HG02678 (cell line): ENCODE measurements at regions not wholly inside any gene's neighbourhood (a gene's known extent, or its start where the extent isn't known, plus 50 kb on each side); places are given as distances from the start of the nearest gene placed in this dataset.

Experiments
- ATAC-seq: cut with Tn5 transposase; IDR thresholded peaks from one replicate; pipeline ENCODE4 v1.9.1; 2021; ENCODE audit warnings: mild to moderate bottlenecking, moderate library complexity; ENCODE audit not compliant: unreplicated experiment

GRCh38 chr17:72005332-72006163 is 115.3 kb upstream of the SOX9 start:
- peak; percentile 56 for ATAC-seq

- no peak for ATAC-seq
Measured at GRCh38 chr17:72008236-72008876, 112.5 kb upstream of the SOX9 start.

GRCh38 chr17:72011561-72011960 is 109.3 kb upstream of the SOX9 start:
- no peak for ATAC-seq

GRCh38 chr17:72021417-72022041 is 99.3 kb upstream of the SOX9 start:
- ATAC-seq = peak; percentile 57

- ATAC-seq = no peak
Measured at GRCh38 chr17:72022328-72023275, 98.2 kb upstream of the SOX9 start.

GRCh38 chr17:72024457-72024856 is 96.4 kb upstream of the SOX9 start:
- ATAC-seq = no peak

- ATAC-seq = no peak
Measured at GRCh38 chr17:72025113-72025512, 95.7 kb upstream of the SOX9 start.

GRCh38 chr17:72030067-72030899 is 90.5 kb upstream of the SOX9 start:
- peak; percentile 79 for ATAC-seq

- no peak for ATAC-seq
Measured at GRCh38 chr17:72031219-72031884, 89.5 kb upstream of the SOX9 start.

- ATAC-seq = no peak
Measured at GRCh38 chr17:72033334-72033733, 87.5 kb upstream of the SOX9 start.

GRCh38 chr17:72034000-72034399 is 86.8 kb upstream of the SOX9 start:
- peak; percentile 37 for ATAC-seq

GRCh38 chr17:72038427-72038826 is 82.4 kb upstream of the SOX9 start:
- ATAC-seq = no peak

- ATAC-seq = no peak
Measured at GRCh38 chr17:72039490-72039889, 81.3 kb upstream of the SOX9 start.

- no peak for ATAC-seq
Measured at GRCh38 chr17:72046178-72046577, 74.6 kb upstream of the SOX9 start.

GRCh38 chr17:72046643-72047612 is 73.9 kb upstream of the SOX9 start:
- ATAC-seq = no peak

- no peak for ATAC-seq
Measured at GRCh38 chr17:72049914-72050313, 70.9 kb upstream of the SOX9 start.

GRCh38 chr17:72053036-72053435 is 67.8 kb upstream of the SOX9 start:
- ATAC-seq = no peak

GRCh38 chr17:72053449-72053848 is 67.4 kb upstream of the SOX9 start:
- no peak for ATAC-seq
